Panc1 (cell line): ENCODE measurements at regions not wholly inside any gene's neighbourhood (a gene's known extent, or its start where the extent isn't known, plus 50 kb on each side); places are given as distances from the start of the nearest gene placed in this dataset.

ENCODE experiments used
- CTCF ChIP-seq: fragments of 450-650 bp; IDR thresholded peaks from 2 replicates; pipeline ENCODE4 v1.5.1; 2017; ENCODE audit warnings: mild to moderate bottlenecking
- TCF7L2 ChIP-seq: IDR thresholded peaks from 2 replicates; pipeline ENCODE4 v1.6.1; 2011; ENCODE audit warnings: mild to moderate bottlenecking, low read depth, low read length, inconsistent platforms

- no peak for TF ChIP-seq CTCF
- no peak for TF ChIP-seq TCF7L2
Measured at GRCh38 chr11:13841393-13841792, 121.1 kb upstream of the SPON1 start.
